LoVo (cell line): ENCODE measurements at regions not wholly inside any gene's neighbourhood (a gene's known extent, or its start where the extent isn't known, plus 50 kb on each side); places are given as distances from the start of the nearest gene placed in this dataset.

Experiments
- DNase-seq: peaks from one replicate; pipeline ENCODE4 v3.0.0-alpha.2; 2016; ENCODE audit warnings: low spot score

- DNase-seq: no peak
These were observed 160.6 kb downstream of the KLF6 start for GRCh38 chr10:3624367-3624766.

DNA sequence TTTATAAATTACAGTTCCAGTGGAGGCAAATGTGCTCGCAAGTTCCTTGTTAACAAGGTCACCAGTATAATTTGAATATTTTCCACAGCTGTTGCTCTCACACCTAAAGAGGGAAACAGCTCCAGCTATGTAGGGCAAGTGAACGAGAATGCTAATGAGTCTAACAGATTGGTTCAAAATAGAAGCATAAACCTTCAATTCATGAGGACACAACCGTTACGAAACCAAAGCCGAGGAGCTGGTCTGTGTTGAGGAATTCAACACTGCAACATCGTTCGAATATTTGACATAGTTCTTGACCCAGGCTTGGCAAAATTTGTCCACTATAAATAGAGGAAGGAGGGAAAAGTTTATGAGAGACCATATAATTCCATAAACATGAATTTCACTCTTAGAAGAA is 161.3 kb downstream of the KLF6 start:
- DNase-seq: no peak

DNA sequence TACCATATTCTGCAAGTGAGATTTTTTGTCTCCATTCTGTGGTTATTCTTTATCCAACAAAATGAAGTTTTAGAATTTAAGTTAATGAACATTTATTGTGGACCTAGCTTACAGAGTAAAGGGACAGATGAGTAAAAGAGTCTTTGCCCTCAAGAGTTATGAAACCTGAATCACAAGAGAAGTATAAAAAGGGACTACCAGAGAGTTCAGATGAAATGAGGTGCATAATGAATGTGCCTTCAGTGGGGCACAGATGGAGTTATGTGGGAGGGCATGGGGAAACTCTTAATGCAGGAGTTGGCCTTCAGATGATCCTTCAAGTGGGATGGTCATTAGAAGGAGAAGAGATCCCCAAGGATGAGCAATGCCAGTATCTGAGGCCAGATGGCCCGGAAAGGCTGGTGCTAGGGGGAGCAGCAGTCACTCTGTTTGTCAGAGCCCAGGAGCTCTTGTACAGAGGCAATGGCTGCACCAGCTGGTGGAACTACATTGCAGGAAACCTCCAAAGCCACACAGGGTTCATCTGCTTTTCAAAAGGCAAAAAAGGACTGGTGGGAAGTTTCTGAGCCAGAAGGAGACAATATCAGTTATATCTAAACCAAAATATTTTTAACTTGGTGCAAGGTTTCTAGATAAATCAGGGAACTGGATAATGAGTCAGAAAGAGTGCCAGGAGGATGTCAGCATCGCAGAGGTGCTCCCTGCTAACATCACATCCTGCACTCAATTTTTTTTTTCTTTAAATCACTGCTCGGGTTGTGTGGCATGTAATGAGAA is 162.0 kb downstream of the KLF6 start:
- DNase-seq: no peak

DNA sequence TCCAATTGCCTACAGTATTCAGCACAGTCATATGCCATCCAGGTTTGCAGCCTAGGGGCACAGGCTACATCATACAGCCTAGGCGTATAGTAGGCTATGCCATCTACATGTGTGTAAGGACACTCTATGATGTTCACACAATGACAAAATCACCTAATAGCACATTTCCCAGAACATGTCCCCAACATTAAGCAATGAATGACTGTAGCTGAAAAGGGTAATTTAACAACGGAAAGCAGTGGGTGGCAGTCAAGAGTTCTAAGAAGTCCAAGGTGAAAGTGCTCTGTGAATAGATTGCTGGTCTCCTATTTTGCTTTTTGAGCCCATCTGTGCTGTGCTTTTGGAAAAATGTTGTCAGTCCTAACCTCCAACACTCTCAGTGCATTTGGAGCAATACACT is 162.6 kb downstream of the KLF6 start:
- no peak for DNase-seq

GRCh38 chr10:3620818-3621217 is 164.2 kb downstream of the KLF6 start:
- no peak for DNase-seq

- DNase-seq: no peak
These were observed 165.8 kb downstream of the KLF6 start for GRCh38 chr10:3619241-3619640.

DNA sequence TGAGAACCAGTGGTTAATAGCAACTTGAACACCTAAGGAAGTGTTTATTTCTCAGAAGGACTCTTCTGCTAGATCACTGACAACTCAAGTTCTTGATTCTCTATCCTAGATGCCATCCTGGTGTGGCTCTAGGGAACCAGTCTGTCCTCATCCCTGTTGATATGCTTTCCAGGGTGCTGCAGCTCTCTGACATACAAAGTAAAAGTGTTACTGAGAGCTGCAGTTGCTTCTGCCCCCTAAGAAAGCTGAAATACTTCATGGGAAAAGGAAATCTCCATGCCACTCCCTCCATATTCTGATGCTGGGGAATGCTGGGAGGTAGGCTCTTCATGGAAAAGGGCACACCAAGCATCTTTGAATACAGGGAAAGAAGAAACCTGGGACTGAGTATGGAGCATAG is 168.1 kb downstream of the KLF6 start:
- no peak for DNase-seq

- DNase-seq: no peak
These were observed 171.7 kb downstream of the KLF6 start for GRCh38 chr10:3613318-3613717.

- DNase-seq: no peak
These were observed 172.6 kb downstream of the KLF6 start for GRCh38 chr10:3612183-3613001.

DNA sequence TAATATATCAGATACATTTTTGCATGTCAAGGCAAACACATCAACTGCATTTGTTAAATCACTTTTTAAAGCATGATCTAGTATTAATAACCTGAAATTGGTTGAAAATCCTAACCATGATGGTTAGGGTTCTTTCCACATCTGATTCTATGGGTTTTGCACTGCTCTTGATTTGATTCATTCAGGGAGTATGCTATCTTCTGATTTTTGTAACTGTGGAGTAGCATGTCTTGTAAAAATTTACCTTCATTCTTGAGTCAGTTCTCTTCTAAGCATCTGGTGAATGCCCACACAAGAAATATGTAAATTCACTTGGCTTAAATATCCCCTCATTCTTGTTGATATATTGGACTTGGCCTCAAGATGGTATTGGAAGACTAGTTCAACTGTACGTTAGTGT is 178.7 kb downstream of the KLF6 start:
- no peak for DNase-seq

DNA sequence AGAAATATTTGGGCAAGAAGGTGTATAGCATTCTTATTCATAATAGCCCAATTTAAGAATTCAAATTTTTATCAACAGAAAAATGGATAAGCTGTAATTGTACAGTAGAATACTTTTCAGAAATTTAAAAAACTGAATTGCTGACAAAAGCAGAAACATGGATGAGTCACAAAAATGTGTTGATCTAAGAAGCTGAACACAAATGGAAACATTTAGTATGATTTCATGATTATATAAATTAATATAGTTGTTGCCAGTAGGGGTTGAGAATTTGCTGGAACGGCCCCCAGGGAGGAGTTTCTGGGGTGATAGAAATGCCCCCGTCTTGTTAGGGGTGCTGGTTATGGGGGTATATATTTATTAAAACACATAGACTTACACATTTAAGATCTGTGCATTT is 179.1 kb downstream of the KLF6 start:
- DNase-seq: no peak

- DNase-seq: no peak
These were observed 189.3 kb downstream of the KLF6 start for GRCh38 chr10:3595736-3596135.

DNA sequence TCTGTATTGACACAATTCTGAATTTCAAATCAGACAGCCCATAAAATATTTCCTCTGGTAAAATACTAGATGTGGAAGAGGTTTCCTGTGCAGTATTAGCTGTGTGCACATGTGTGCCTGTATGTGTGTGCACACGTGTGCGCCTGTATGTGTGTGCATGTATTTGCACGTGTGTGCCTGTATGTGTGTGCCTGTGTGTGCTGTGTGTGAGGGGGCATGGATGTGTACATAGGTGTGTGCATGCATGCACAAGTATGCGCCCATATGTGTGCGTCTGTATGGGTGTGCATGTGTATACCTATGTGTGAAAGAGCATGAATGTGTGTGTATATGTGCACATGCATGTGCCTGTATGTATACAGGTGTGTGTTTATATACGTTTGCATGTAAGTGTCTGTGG is 191.4 kb downstream of the KLF6 start:
- DNase-seq: no peak

DNA sequence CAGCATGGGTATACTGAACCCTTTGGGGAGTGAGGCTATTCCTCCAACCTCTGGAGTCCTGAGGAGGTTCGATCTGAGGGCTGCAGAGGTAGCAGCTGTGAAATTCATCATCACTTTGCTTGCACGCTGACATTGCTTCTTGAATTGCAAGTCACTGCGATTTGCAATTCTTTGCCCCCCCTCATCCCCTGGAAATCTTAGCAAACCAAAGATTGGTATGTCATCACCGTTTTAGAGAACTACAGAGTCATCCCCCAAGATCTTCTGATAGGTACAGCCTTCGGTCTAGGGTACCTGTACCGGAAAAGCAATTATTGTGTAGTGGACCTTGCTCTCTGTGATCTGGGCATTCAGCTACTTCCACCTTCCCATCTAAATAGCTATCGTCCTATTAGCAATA is 192.6 kb downstream of the KLF6 start:
- DNase-seq: no peak

- DNase-seq: no peak
These were observed 196.2 kb downstream of the KLF6 start for GRCh38 chr10:3588816-3589215.

DNA sequence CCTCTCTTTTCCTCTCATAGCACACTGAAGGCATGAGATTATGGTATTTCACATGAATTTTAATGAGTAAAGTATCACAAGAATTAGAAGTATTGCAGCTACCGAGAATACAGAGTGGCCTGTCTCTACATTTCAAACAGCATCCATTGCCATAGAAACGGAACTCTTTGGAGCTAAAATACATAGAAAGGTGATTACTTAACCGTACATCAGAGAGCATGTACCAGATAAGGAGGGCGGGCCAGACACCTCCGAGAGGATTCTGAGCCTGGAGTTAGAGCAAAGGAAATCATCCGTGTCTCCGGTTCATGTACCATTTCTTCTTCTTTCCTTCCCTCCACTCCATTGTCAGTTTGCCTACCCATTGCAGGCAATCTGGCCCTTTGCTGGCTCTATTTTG is 196.7 kb downstream of the KLF6 start:
- DNase-seq: no peak

- no peak for DNase-seq
These were observed 199.9 kb downstream of the KLF6 start for GRCh38 chr10:3584926-3585784.

DNA sequence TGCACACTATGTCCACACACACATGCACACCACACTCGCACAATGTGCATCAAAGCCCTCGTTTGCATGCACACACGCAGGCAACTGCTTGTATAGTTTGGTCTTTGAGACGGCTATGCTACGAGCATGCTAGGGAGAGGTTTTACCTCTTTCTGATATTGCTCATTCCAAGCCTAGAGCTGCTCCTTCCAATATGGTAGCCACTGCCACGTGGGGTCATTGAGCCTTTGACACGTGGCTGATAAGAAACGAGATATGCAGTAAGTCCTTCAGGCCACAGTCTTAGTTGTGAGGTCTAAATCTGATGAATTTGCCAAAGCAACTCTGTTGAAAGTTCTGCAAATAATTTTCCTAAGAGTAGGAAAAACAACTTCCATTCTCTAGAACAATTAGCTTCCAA is 204.4 kb downstream of the KLF6 start:
- no peak for DNase-seq

DNA sequence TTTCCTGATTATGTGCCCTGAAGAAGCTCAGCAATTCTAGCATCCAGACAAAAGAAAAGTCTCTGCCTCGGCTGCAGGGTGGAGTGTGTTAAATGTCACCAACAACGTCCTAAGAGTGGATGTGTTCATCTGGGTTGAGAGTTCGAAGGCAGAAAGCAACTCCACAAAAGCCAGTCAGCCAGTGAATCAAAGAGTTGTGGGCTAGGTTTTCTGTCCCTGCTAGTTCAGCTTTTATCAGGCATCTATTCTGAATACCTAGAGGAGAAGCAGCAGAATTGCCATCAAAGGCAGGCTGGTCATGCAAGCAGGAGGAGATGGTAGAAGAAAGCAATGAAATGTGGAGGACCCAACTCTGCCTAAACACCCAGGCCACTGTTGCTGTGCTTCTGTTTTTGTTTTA is 205.2 kb downstream of the KLF6 start:
- DNase-seq: no peak

GRCh38 chr10:3578682-3579081 is 206.3 kb downstream of the KLF6 start:
- no peak for DNase-seq

DNA sequence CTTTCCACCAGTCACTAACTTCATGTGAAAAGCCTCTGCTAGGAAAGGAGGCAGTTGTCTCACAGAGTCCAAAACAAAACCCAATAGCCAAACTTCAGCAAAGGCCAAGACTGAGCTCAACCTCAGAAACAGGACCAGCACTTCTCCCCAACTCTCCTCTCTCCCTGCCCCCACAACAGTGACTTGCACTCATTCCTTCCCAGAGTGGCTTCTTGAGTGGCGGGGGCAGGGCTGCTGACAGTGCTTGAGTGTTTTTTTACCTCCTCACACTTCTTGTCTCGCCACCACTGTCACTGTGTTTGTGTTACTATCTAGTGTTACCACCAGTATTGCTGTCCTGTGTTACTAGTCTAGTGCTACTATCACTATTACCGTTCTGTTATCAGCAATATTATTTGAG is 206.8 kb downstream of the KLF6 start:
- no peak for DNase-seq

DNA sequence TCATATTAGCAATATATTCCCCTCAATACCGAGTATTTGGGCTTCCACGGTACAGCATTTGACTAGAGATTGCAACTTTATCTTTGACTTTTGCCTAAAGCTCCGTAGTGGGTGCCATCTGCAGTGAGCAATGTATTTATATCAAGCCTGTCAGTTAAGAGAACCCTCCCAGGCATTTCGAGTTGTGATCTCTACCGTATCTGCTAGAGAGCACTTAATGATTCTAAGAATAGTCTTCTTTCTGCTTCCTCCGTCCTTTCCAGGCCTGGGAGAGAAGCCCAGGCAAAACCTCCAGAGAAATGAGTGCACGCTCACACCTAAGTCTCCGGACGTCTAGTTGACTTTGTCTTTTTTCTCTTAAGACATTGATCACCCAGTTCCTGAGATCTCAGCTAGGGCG is 210.6 kb downstream of the KLF6 start:
- no peak for DNase-seq

DNA sequence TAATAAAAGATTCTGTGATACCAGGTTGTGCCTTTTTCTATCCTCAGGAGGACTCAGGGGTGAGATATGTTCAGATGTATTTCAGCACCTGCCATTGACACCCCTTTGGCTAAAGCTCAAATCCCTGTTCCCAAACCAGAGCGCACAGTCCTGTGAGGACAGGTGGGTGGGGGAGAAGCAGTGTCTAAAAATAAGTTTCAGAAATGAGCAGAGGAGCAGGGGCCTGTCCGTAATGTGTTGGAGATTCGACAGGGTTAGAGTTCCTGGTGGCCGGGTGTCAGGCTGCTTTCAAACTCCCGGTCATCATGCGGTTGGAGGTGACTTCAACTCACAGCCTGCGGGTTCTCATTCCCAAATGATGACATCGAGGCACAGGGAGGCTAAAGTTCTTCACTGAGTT is 211.5 kb downstream of the KLF6 start:
- no peak for DNase-seq
